GM19467 (cell line): ENCODE measurements at regions not wholly inside any gene's neighbourhood (a gene's known extent, or its start where the extent isn't known, plus 50 kb on each side); places are given as distances from the start of the nearest gene placed in this dataset.
"Not testable (repeated sequence)": the region's sequence is repeated elsewhere in the genome, so short reads cannot be mapped to it uniquely, and the experiment has no call there.

ENCODE experiments used
- ATAC-seq: cut with Tn5 transposase; IDR thresholded peaks from one replicate; pipeline ENCODE4 v1.9.1; 2021; ENCODE audit warnings: mild to moderate bottlenecking, moderate library complexity; ENCODE audit not compliant: unreplicated experiment

GRCh38 chr2:175688243-175688642, 313.8 kb downstream of the LNPK start:
- ATAC-seq, result no peak

- ATAC-seq, result no peak
Measured at GRCh38 chr2:175687465-175687864, 314.6 kb downstream of the LNPK start.

GRCh38 chr2:175686002-175686401, 316.1 kb downstream of the LNPK start:
- ATAC-seq, result no peak

GRCh38 chr2:175684466-175684865, 317.6 kb downstream of the LNPK start:
- no peak for ATAC-seq

GRCh38 chr2:175679728-175680127, 322.3 kb downstream of the LNPK start:
- no peak for ATAC-seq

GRCh38 chr2:175679231-175679630, 322.8 kb downstream of the LNPK start:
- ATAC-seq, result no peak

GRCh38 chr2:175677880-175678279, 324.2 kb downstream of the LNPK start:
- no peak for ATAC-seq

GRCh38 chr2:175676813-175677212, 325.3 kb downstream of the LNPK start:
- no peak for ATAC-seq

GRCh38 chr2:175668804-175669203, 333.3 kb downstream of the LNPK start:
- ATAC-seq, result not testable (repeated sequence)

- no peak for ATAC-seq
Measured at GRCh38 chr2:175662335-175662734, 339.7 kb downstream of the LNPK start.

GRCh38 chr2:175648577-175649063, 353.4 kb downstream of the LNPK start:
- no peak for ATAC-seq

- no peak for ATAC-seq
Measured at GRCh38 chr2:175647058-175647457, 355.0 kb downstream of the LNPK start.

GRCh38 chr2:175640655-175641054, 361.4 kb downstream of the LNPK start:
- ATAC-seq, result no peak

- no peak for ATAC-seq
Measured at GRCh38 chr2:175633227-175633626, 368.8 kb downstream of the LNPK start.

GRCh38 chr2:175631245-175631623, 370.8 kb downstream of the LNPK start:
- ATAC-seq, result no peak

GRCh38 chr2:175630280-175631244, 371.5 kb downstream of the LNPK start:
- no peak for ATAC-seq

- no peak for ATAC-seq
Measured at GRCh38 chr2:175628243-175628642, 373.8 kb downstream of the LNPK start.

GRCh38 chr2:175627405-175627804, 374.7 kb downstream of the LNPK start:
- ATAC-seq, result no peak

GRCh38 chr2:175626796-175627195, 375.3 kb downstream of the LNPK start:
- ATAC-seq, result no peak

- no peak for ATAC-seq
Measured at GRCh38 chr2:175624785-175625184, 377.3 kb downstream of the LNPK start.

GRCh38 chr2:175624211-175624761, 377.8 kb downstream of the LNPK start:
- ATAC-seq, result no peak

- ATAC-seq, result no peak
Measured at GRCh38 chr2:175621821-175622220, 380.2 kb downstream of the LNPK start.
